ENCODE measurements at regions not wholly inside any gene's neighbourhood (a gene's known extent, or its start where the extent isn't known, plus 50 kb on each side); places are given as distances from the start of the nearest gene placed in this dataset.

DNA sequence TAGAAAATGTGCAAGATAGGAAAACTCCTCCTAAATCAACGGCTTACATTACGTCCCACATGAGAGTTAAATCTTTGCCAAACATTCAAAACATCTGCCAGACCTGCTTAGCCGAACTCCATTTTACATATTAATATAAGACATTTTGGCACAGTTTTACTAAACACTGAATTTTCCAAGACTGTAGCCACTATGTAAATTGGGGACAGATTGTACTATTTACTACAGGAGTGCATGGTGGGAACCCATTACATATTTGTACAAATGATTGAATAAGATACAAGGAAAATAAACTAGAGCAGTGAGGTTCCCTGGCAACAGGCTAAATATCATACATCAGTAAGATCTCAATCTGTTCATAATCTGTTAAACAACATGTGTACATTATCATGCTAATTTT, 1234.4 kb downstream of the KCNT2 start:
- DNase-seq, result no peak
- no peaks in the 10 kb centered on the region for H3K36me3 ChIP-seq
- no peak for ATAC-seq
- TF ChIP-seq CTCF (IDR thresholded peaks at IDR 0.05), result no peak
- no peaks in the 10 kb centered on the region for H3K27me3 ChIP-seq
- intact Hi-C loops (cut with DNase I), result no loop called here
- no peaks in the 10 kb centered on the region for H3K9me3 ChIP-seq
- no peak overlapping the region for H3K27ac ChIP-seq
- H3K4me3 ChIP-seq, result no peak overlapping the region
- no peaks in the 10 kb centered on the region for H3K4me1 ChIP-seq

GRCh38 chr1:195345149-195345548, 1263.1 kb downstream of the KCNT2 start:
- intact Hi-C loops (cut with DNase I), result no loop called here
- H3K4me1 ChIP-seq, result no peaks in the 10 kb centered on the region
- DNase-seq (peak in 2 of 4 donors; percentile 3 to 29), ATAC-seq (peak; percentile 39)
- no peak overlapping the region for H3K27ac ChIP-seq
- no peak overlapping the region for H3K4me3 ChIP-seq
- no peaks in the 10 kb centered on the region for H3K27me3 ChIP-seq
- no peaks in the 10 kb centered on the region for H3K36me3 ChIP-seq
- TF ChIP-seq CTCF (IDR thresholded peaks at IDR 0.05), result no peak
- no peaks in the 10 kb centered on the region for H3K9me3 ChIP-seq

DNA sequence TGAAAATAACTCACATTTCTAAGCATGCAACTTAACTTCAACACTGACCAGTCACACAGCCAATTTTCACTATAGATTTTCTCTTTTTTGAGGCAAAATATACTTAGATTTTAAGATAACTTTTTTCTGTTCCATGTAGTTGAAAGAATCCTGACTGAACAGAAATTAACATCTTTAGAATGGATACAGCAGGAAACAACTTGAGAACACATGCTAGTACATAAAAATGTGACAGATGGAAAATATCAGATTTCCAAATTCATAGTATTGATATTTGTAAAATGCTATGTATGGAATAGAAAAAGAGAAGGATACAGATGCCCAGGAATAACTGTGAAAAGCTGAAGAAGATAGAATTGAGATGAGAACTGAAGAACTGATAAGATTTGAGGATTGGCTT, 1270.6 kb downstream of the KCNT2 start:
- H3K4me3 ChIP-seq, result no peak overlapping the region
- ATAC-seq (no peak), DNase-seq (no peak)
- no peak for TF ChIP-seq CTCF (IDR thresholded peaks at IDR 0.05)
- H3K9me3 ChIP-seq, result no peaks in the 10 kb centered on the region
- no peaks in the 10 kb centered on the region for H3K4me1 ChIP-seq
- intact Hi-C loops (cut with DNase I), result no loop called here
- no peaks in the 10 kb centered on the region for H3K36me3 ChIP-seq
- no peaks in the 10 kb centered on the region for H3K27me3 ChIP-seq
- H3K27ac ChIP-seq, result no peak overlapping the region

DNA sequence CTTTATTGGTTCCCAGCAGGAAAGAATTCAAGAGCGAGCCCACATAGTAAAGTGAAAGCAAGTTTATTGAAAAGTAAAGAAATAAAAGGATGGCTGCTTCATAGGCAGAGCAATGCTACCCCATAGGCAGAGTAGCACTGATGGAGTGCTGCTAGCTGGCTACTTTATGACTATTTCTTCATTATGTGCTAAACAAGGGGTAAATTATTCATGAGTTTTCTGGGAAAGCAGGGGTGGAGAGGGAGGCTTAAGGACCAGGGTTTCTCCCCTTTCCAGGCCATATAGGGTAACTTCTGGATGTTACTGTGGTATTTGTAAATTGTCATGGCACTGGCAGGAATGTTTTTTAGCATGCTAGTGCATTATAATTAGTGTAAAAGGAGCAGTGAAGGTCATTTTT, 1271.4 kb downstream of the KCNT2 start:
- Histone ChIP-seq H3K4me3 (no peak overlapping the region), H3K4me1 (no peaks in the 10 kb centered on the region), H3K36me3 (no peaks in the 10 kb centered on the region), H3K27me3 (no peaks in the 10 kb centered on the region), H3K27ac (no peak overlapping the region), H3K9me3 (no peaks in the 10 kb centered on the region)
- ATAC-seq (no peak), DNase-seq (no peak)
- intact Hi-C loops (cut with DNase I), result no loop called here
- no peak for TF ChIP-seq CTCF (IDR thresholded peaks at IDR 0.05)

DNA sequence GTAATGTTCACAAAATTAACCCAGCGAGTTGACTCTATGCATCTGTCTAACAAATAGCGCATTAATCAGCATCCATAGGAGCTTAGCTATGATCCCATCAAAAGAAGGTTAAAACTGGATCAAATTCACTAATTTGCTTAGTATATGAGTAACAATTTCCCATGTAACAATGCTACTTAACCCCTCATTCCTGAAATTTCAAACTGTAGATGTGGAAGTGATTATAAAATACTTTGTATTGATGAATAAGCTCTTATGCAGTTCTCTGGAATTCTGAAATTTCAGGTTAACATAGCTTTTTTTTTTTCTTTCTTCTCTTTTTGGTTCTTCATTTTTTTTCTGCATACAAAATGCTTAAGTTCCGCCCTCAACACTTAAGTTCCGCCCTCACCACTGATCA, 1272.7 kb downstream of the KCNT2 start:
- Histone ChIP-seq H3K36me3 (no peaks in the 10 kb centered on the region), H3K9me3 (no peaks in the 10 kb centered on the region), H3K4me1 (no peaks in the 10 kb centered on the region), H3K27me3 (no peaks in the 10 kb centered on the region), H3K4me3 (no peak overlapping the region), H3K27ac (no peak overlapping the region)
- TF ChIP-seq CTCF (IDR thresholded peaks at IDR 0.05), result no peak
- ATAC-seq (no peak), DNase-seq (no peak)
- intact Hi-C loops (cut with DNase I), result no loop called here

Measured in left lung (tissue), 4 donors.